ENCODE measurements at regions not wholly inside any gene's neighbourhood (a gene's known extent, or its start where the extent isn't known, plus 50 kb on each side); places are given as distances from the start of the nearest gene placed in this dataset.

GRCh38 chr3:25957026-25957425 is 167.1 kb downstream of the OXSM start:
- TF ChIP-seq CTCF (IDR thresholded peaks at IDR 0.05) (no peak), ZFX (IDR thresholded peaks at IDR 0.05; ENCODE audit: borderline replicate concordance) (no peak)
